ENCODE measurements at regions not wholly inside any gene's neighbourhood (a gene's known extent, or its start where the extent isn't known, plus 50 kb on each side); places are given as distances from the start of the nearest gene placed in this dataset.

DNA sequence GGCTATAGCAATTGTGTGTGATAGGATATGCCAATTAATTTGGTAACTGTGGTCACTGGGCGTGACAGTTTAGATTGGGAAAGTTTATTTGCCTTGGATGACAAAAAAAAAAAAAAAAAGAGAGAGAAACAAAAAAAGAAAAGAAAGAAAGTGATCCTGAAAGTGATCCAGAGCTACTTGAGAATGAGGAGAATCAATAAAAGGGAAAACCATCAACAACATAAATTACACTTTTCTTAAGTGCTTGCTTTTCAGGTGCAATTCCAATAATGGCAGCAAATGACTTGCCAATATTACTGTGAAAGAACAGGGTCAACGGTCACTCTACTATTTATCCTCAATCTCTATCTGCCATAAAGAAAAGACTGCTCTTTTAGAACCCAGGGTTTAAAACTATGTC lies 191.8 kb upstream of the SEMA3C start:
- TF ChIP-seq, protein P1, sequence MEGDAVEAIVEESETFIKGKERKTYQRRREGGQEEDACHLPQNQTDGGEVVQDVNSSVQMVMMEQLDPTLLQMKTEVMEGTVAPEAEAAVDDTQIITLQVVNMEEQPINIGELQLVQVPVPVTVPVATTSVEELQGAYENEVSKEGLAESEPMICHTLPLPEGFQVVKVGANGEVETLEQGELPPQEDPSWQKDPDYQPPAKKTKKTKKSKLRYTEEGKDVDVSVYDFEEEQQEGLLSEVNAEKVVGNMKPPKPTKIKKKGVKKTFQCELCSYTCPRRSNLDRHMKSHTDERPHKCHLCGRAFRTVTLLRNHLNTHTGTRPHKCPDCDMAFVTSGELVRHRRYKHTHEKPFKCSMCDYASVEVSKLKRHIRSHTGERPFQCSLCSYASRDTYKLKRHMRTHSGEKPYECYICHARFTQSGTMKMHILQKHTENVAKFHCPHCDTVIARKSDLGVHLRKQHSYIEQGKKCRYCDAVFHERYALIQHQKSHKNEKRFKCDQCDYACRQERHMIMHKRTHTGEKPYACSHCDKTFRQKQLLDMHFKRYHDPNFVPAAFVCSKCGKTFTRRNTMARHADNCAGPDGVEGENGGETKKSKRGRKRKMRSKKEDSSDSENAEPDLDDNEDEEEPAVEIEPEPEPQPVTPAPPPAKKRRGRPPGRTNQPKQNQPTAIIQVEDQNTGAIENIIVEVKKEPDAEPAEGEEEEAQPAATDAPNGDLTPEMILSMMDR (IDR thresholded peaks at IDR 0.05; ENCODE audit: insufficient read depth, low read depth, low read length): no peak
- TF ChIP-seq EZH2 (IDR thresholded peaks at IDR 0.05; ENCODE audit: insufficient read depth, low read length): no peak

Measured in astrocyte (in vitro differentiated cells and primary cell).